ENCODE measurements at regions not wholly inside any gene's neighbourhood (a gene's known extent, or its start where the extent isn't known, plus 50 kb on each side); places are given as distances from the start of the nearest gene placed in this dataset.

DNA sequence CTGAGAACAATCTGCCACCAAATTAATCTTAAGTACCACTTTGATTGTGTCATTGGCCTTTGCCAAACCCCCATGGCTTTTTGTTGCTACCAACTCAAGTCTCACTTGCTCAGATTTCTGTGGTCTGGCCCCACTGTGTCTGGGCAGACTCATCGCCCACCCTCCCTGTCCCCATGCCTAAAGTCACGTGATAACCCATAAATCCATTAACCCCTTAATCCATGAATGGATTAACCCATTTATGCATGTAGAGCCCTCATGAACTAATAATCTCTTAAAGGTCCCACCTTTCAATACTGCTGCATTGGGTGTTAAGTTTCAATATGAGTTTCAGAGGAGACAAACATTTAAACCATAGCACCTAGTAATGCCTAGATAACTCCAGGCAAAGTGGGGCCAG is 78.5 kb upstream of the BLTP1 start:
- Histone ChIP-seq H3K27ac (no peak overlapping the region), H3K36me3 (no peaks in the 10 kb centered on the region), H3K9me3 (no peaks in the 10 kb centered on the region), H3K4me3 (ENCODE audit: low read depth in 1 of 2, low read length in 1 of 2) (no peak overlapping the region), H3K4me1 (ENCODE audit: control insufficient read depth in 1 of 2, insufficient read depth in 1 of 2, low read depth in 1 of 2, low read length in 1 of 2) (no peaks in the 10 kb centered on the region), H3K27me3 (no peaks in the 10 kb centered on the region)
- TF ChIP-seq CTCF (IDR thresholded peaks at IDR 0.05) = no peak

GRCh38 chr4:122065915-122066314 is 86.2 kb upstream of the BLTP1 start:
- H3K27me3 ChIP-seq = no peaks in the 10 kb centered on the region
- H3K4me1 ChIP-seq (ENCODE audit: control insufficient read depth in 1 of 2, insufficient read depth in 1 of 2, low read depth in 1 of 2, low read length in 1 of 2) = no peaks in the 10 kb centered on the region
- H3K36me3 ChIP-seq = no peaks in the 10 kb centered on the region
- no peaks in the 10 kb centered on the region for H3K9me3 ChIP-seq
- TF ChIP-seq CTCF (IDR thresholded peaks at IDR 0.05) = no peak
- no peak overlapping the region for H3K27ac ChIP-seq
- no peak overlapping the region for H3K4me3 ChIP-seq (ENCODE audit: low read depth in 1 of 2, low read length in 1 of 2)

- H3K4me3 ChIP-seq (ENCODE audit: low read depth in 1 of 2, low read length in 1 of 2) = no peak overlapping the region
- TF ChIP-seq CTCF (IDR thresholded peaks at IDR 0.05) = no peak
- H3K27ac ChIP-seq = no peak overlapping the region
- no peaks in the 10 kb centered on the region for H3K27me3 ChIP-seq
- no peaks in the 10 kb centered on the region for H3K9me3 ChIP-seq
- H3K36me3 ChIP-seq = no peaks in the 10 kb centered on the region
- no peaks in the 10 kb centered on the region for H3K4me1 ChIP-seq (ENCODE audit: control insufficient read depth in 1 of 2, insufficient read depth in 1 of 2, low read depth in 1 of 2, low read length in 1 of 2)
These were observed 87.0 kb upstream of the BLTP1 start for GRCh38 chr4:122065149-122065548.

GRCh38 chr4:122053186-122053585 is 98.9 kb upstream of the BLTP1 start:
- no peaks in the 10 kb centered on the region for H3K9me3 ChIP-seq
- H3K27me3 ChIP-seq = no peaks in the 10 kb centered on the region
- H3K36me3 ChIP-seq = no peaks in the 10 kb centered on the region
- no peak overlapping the region for H3K4me3 ChIP-seq (ENCODE audit: low read depth in 1 of 2, low read length in 1 of 2)
- no peaks in the 10 kb centered on the region for H3K4me1 ChIP-seq (ENCODE audit: control insufficient read depth in 1 of 2, insufficient read depth in 1 of 2, low read depth in 1 of 2, low read length in 1 of 2)
- H3K27ac ChIP-seq = no peak overlapping the region
- no peak for TF ChIP-seq CTCF (IDR thresholded peaks at IDR 0.05)

DNA sequence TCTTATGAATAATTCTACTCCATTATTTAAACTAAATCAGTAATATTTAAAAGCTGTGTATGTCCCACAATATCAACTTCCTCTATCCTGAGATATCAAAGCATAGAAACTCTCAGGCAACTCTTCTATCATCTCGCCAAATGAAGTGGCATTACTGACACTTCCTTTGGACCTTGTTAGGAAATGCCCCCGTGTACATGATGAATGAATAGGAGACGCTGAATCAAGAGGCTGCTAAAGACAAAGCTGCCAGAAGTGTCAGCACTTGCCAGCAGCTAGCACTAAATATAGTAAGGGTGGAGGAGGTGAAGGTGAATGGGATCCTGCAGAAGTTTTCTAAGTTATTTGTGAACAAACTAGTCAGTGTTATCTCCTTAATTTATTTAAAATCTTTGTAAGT is 99.5 kb upstream of the BLTP1 start:
- Histone ChIP-seq H3K4me3 (ENCODE audit: low read depth in 1 of 2, low read length in 1 of 2) (no peak overlapping the region), H3K27ac (no peak overlapping the region), H3K4me1 (ENCODE audit: control insufficient read depth in 1 of 2, insufficient read depth in 1 of 2, low read depth in 1 of 2, low read length in 1 of 2) (no peaks in the 10 kb centered on the region), H3K9me3 (no peaks in the 10 kb centered on the region), H3K36me3 (no peaks in the 10 kb centered on the region), H3K27me3 (no peaks in the 10 kb centered on the region)
- no peak for TF ChIP-seq CTCF (IDR thresholded peaks at IDR 0.05)

DNA sequence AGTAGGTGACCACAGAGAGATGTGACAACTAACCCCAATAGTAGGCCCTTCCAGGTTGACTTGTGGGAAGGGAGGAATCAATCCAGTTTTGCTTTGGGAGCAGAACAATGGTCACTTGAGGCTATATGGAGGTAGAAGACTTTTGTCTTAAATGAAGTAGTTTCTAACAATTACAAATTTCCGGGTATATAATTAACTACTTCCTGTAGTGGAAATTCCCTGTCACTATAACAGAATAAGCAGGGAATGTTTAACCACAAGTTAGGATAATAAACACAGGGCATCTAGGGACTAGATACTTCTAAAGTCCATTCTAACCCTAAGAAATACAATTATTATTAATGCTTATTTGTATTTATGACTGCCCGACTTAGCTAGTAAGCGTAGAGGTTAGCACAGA is 99.0 kb upstream of the TRPC3 start:
- Histone ChIP-seq H3K4me1 (ENCODE audit: control insufficient read depth in 1 of 2, insufficient read depth in 1 of 2, low read depth in 1 of 2, low read length in 1 of 2) (no peaks in the 10 kb centered on the region), H3K27ac (no peak overlapping the region), H3K4me3 (ENCODE audit: low read depth in 1 of 2, low read length in 1 of 2) (no peak overlapping the region), H3K27me3 (no peaks in the 10 kb centered on the region), H3K9me3 (no peaks in the 10 kb centered on the region), H3K36me3 (no peaks in the 10 kb centered on the region)
- no peak for TF ChIP-seq CTCF (IDR thresholded peaks at IDR 0.05)
